ENCODE measurements at regions not wholly inside any gene's neighbourhood (a gene's known extent, or its start where the extent isn't known, plus 50 kb on each side); places are given as distances from the start of the nearest gene placed in this dataset.

GRCh38 chr2:16246281-16246850, 306.0 kb downstream of the MYCN start:
- H3K4me1 Mint-ChIP-seq = no peaks in the 10 kb centered on the region
- intact Hi-C loops (cut with micrococcal nuclease) = no loop called here
- ChIA-PET POLR2A (no interaction called here), CTCF (no interaction called here)
- Histone ChIP-seq H3K27ac (ENCODE audit: low read length in 2 of 2) (no peak overlapping the region), H3K27me3 (replicated peaks in 1 of 4; ENCODE audit: control extremely low read depth in 1 of 4, control insufficient read depth in 3 of 4, insufficient read depth in 4 of 4, low read length in 3 of 4) (no peaks in the 10 kb centered on the region), H4K20me1 (ENCODE audit: control insufficient read depth, insufficient read depth, low read length, poor library complexity, severe bottlenecking) (no peaks in the 10 kb centered on the region), H3K4me3 (ENCODE audit: control extremely low read depth in 1 of 5, extremely low read depth in 1 of 5, insufficient read depth in 1 of 5, low read depth in 2 of 5, low read length in 4 of 5) (no peak overlapping the region), H3K9ac (ENCODE audit: low read length) (no peak overlapping the region), H3K9me3 (ENCODE audit: control extremely low read depth in 1 of 3, control insufficient read depth in 2 of 3, insufficient read depth in 1 of 3, low read length in 2 of 3) (no peaks in the 10 kb centered on the region), H3K79me2 (ENCODE audit: control insufficient read depth, insufficient read depth, low read length) (no peaks in the 10 kb centered on the region), H2AFZ (ENCODE audit: insufficient read depth, low read depth, low read length, poor library complexity, severe bottlenecking) (no peak overlapping the region), H3K4me2 (replicated peaks; ENCODE audit: low read depth, low read length, poor library complexity, severe bottlenecking) (no peak overlapping the region), H3K4me1 (ENCODE audit: control insufficient read depth in 2 of 2, insufficient read depth in 2 of 2, low read length in 2 of 2) (no peaks in the 10 kb centered on the region), H3K36me3 (replicated peaks in 1 of 2; ENCODE audit: control extremely low read depth in 1 of 2, control insufficient read depth in 1 of 2, extremely low read depth in 1 of 2, insufficient read depth in 2 of 2, low read length in 1 of 2) (no peaks in the 10 kb centered on the region)
- no peak overlapping the region for H3K27ac Mint-ChIP-seq
- ATAC-seq (ENCODE audit: low read depth) (no peak), DNase-seq (no peak)
- WGBS (ENCODE audit: insufficient coverage) = 80% methylated on average over 1 of the region's 2 CpGs
- H3K9me3 Mint-ChIP-seq (ENCODE audit: insufficient read depth) = no peaks in the 10 kb centered on the region
- peaks cover 7% of the 10 kb centered on the region for H3K27me3 Mint-ChIP-seq
- TF ChIP-seq EZH2 (IDR thresholded peaks at IDR 0.05; ENCODE audit: borderline replicate concordance, insufficient read depth, low read depth, low read length, poor library complexity, severe bottlenecking) = no peak
- TF ChIP-seq CTCF (IDR thresholded peaks at IDR 0.05) = no peak
- no peak overlapping the region for H3K4me3 Mint-ChIP-seq

GRCh38 chr2:16245481-16246054, 305.2 kb downstream of the MYCN start:
- Histone ChIP-seq H3K9me3 (ENCODE audit: control extremely low read depth in 1 of 3, control insufficient read depth in 2 of 3, insufficient read depth in 1 of 3, low read length in 2 of 3) (no peaks in the 10 kb centered on the region), H3K27ac (ENCODE audit: low read length in 2 of 2) (no peak overlapping the region), H3K27me3 (replicated peaks in 1 of 4; ENCODE audit: control extremely low read depth in 1 of 4, control insufficient read depth in 3 of 4, insufficient read depth in 4 of 4, low read length in 3 of 4) (no peaks in the 10 kb centered on the region), H3K4me1 (ENCODE audit: control insufficient read depth in 2 of 2, insufficient read depth in 2 of 2, low read length in 2 of 2) (no peaks in the 10 kb centered on the region), H3K79me2 (ENCODE audit: control insufficient read depth, insufficient read depth, low read length) (no peaks in the 10 kb centered on the region), H2AFZ (ENCODE audit: insufficient read depth, low read depth, low read length, poor library complexity, severe bottlenecking) (no peak overlapping the region), H3K9ac (ENCODE audit: low read length) (no peak overlapping the region), H3K4me3 (ENCODE audit: control extremely low read depth in 1 of 5, extremely low read depth in 1 of 5, insufficient read depth in 1 of 5, low read depth in 2 of 5, low read length in 4 of 5) (no peak overlapping the region), H4K20me1 (ENCODE audit: control insufficient read depth, insufficient read depth, low read length, poor library complexity, severe bottlenecking) (no peaks in the 10 kb centered on the region), H3K4me2 (replicated peaks; ENCODE audit: low read depth, low read length, poor library complexity, severe bottlenecking) (no peak overlapping the region), H3K36me3 (replicated peaks in 1 of 2; ENCODE audit: control extremely low read depth in 1 of 2, control insufficient read depth in 1 of 2, extremely low read depth in 1 of 2, insufficient read depth in 2 of 2, low read length in 1 of 2) (no peaks in the 10 kb centered on the region)
- no peak for ATAC-seq (ENCODE audit: low read depth)
- Mint-ChIP-seq H3K4me3 (no peak overlapping the region), H3K4me1 (no peaks in the 10 kb centered on the region), H3K27me3 (peaks cover 7% of the 10 kb centered on the region), H3K9me3 (ENCODE audit: insufficient read depth) (no peaks in the 10 kb centered on the region), H3K27ac (no peak overlapping the region)
- 79% methylated on average over 4 of the region's 5 CpGs for WGBS (ENCODE audit: insufficient coverage)
- TF ChIP-seq EZH2 (IDR thresholded peaks at IDR 0.05; ENCODE audit: borderline replicate concordance, insufficient read depth, low read depth, low read length, poor library complexity, severe bottlenecking) (no peak), CTCF (IDR thresholded peaks at IDR 0.05) (no peak)
- no peak for DNase-seq
- CTCF ChIA-PET = no interaction called here
- POLR2A ChIA-PET = no interaction called here
- intact Hi-C loops (cut with micrococcal nuclease) = no loop called here

Data from B cell (primary cell).